NCI-H2029 (cell line): ENCODE measurements at regions not wholly inside any gene's neighbourhood (a gene's known extent, or its start where the extent isn't known, plus 50 kb on each side); places are given as distances from the start of the nearest gene placed in this dataset.
A peak's percentile ranks its signal among the peaks of the same experiment; 100 is the strongest.

ENCODE experiments used
- DNase-seq: peaks from one replicate; lab custom pipeline; 2025; lab: John Stamatoyannopoulos, UW

- no peak for DNase-seq
These were observed 785.5 kb upstream of the ARRDC4 start for GRCh38 chr15:97174886-97175540.

GRCh38 chr15:97177151-97177577, 783.3 kb upstream of the ARRDC4 start:
- DNase-seq: no peak

- no peak for DNase-seq
These were observed 777.9 kb upstream of the ARRDC4 start for GRCh38 chr15:97182581-97182980.

DNA sequence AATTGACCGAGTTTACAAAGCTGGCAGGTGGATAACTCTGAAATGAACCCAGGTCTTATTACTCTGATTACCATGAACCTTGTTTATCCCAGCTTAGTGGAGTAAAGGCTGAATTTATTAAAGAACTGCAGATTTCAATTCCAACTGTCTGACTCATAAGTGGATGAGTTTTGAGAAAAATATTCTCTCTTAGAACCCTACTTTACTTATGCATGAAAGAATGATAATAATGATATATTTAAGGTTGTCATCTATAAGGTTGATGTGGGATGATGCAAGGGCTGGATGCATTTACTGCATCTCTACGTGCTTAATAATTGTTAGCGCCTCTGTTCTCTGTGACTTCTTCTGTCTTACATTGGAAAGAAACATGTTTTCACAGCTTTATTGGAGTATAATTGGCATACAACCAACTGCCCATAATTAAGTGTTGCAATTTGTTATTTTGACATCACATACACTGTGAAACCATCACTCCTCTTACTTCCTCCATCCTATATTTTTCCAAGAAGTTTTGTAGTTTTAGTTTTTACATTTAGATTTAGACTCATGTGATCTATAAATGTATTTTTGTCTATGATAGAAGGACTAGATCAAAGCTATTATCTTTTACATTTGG, 771.2 kb upstream of the ARRDC4 start:
- no peak for DNase-seq

- no peak for DNase-seq
These were observed 765.8 kb upstream of the ARRDC4 start for GRCh38 chr15:97194750-97195149.

DNA sequence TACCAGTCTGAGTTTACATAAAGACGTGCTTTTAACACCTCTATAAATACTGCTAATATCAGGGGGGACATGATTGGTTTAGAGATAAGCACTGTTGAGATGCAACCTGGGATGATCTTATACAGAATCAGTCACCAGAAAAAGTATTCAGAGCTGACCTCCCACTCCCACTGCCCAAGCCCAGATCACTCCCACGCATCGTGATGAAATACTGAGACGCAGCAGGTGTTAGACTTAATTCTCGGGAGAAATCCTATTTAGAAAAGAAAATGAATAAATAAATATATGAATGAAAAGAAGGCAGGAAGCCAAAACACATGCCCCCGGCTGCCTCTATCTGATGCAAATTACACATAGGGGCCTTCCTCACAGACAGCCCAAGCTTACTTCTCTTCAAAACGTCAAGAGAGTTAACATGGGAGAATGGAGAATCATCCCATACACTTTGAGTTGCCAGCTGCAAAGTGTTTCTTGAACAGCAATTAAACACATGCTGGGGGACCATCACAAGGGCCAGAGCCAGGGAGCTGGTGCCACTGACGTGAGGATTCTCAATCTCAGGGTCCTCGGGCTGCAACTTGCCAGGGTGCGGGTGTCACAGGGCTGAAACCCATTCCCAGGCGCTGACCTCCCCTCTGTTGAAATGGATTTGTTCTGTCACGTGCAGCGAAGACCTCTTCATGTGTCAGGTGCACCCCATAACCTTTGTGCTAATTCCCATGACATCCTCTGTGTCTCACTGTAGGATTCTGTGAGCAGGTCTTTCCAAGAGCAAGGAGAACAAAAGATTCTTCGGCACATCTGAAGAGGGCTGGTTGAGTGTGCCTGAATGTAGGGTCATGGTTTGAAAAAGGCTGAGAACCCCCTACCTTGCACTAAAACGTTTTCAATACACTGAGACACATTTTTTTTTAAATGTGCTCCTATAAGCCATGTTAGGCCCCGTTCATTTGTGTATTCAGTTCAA, 764.2 kb upstream of the ARRDC4 start:
- no peak for DNase-seq

GRCh38 chr15:97199393-97200051, 761.0 kb upstream of the ARRDC4 start:
- DNase-seq: no peak

- no peak for DNase-seq
These were observed 760.3 kb upstream of the ARRDC4 start for GRCh38 chr15:97200161-97200560.

DNA sequence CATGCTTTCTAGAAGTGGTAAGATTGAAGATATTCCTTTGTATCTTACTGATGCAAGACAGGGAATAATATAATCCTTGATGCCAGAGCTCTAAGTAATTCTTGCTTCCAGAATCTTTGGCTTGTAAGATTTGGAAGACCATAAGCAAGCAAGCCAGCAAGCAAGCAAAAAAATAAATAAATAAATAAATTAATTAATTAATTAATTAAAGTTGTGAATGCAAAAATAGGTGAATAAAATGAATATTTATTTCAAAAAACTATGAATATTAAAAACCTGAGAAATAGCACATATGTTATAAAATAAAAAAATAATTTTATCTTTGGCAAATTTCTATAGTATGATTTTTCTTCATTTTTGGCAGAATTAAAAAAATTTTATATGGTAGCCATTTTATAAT, 750.2 kb upstream of the ARRDC4 start:
- DNase-seq: no peak

- no peak for DNase-seq
These were observed 744.9 kb upstream of the ARRDC4 start for GRCh38 chr15:97215629-97216028.

GRCh38 chr15:97224191-97224641, 736.3 kb upstream of the ARRDC4 start:
- DNase-seq: no peak

GRCh38 chr15:97234851-97235610, 725.5 kb upstream of the ARRDC4 start:
- peak; percentile 3 for DNase-seq

DNA sequence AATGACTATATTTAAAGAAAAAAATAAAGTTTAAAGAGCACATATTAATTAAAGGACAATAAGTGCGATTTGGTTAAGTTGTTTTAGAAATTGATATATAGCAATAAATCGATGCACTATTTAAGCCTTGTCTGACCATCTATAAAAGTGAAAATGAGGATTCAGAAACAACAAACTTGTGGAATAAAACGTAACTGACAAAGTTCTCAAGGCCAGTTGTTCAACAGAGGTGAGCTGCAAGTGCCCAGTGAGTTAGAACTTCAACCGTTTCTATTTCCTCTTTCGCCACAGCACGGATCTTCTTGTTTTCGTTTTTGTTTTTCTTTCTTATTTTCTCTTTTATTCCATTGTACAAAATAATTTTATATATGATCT, 724.9 kb upstream of the ARRDC4 start:
- no peak for DNase-seq

- DNase-seq: no peak
These were observed 724.4 kb upstream of the ARRDC4 start for GRCh38 chr15:97236140-97236539.

- DNase-seq: no peak
These were observed 723.3 kb upstream of the ARRDC4 start for GRCh38 chr15:97237160-97237559.

GRCh38 chr15:97248376-97248775, 712.1 kb upstream of the ARRDC4 start:
- no peak for DNase-seq

GRCh38 chr15:97259943-97260342, 700.6 kb upstream of the ARRDC4 start:
- DNase-seq: no peak

DNA sequence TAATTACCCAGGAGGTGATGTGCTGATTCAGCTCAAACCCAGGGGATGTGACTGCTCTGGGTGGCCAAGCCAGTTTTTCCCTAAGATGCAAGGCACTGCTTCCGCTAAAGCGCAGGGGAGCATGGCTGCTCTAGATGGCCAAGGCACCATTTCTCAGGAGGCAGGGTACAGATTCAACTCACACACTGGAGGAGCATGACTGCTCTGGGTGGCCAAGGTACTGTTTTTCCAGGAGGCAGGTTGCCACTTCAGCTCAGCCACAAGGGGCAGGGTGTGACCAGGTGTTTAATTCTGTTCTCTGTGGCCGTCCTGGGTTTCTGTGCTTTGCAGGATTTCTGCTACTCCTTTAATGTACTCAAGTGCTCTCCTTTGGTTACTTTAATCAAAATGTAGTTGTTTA, 659.3 kb upstream of the ARRDC4 start:
- DNase-seq: no peak

DNA sequence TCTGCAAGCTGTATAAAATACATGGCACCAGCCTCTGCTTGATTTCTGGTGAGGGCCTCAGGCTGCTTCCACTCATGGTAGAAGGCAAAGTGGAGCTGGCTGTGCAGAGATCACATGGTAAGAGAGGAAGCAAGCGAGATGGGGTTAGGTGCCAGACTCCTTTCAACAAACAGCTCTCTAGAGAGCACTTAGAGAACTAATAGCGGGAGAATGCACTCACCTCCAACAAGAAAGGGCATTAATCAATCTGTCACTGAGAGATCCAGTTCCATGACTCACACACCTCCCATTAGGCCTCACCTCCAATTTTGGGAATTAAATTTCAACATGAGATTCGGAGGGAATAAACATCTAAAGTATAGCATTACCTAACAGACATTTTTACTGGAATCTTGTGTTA, 644.1 kb upstream of the ARRDC4 start:
- no peak for DNase-seq

GRCh38 chr15:97317163-97317562, 643.3 kb upstream of the ARRDC4 start:
- no peak for DNase-seq

DNA sequence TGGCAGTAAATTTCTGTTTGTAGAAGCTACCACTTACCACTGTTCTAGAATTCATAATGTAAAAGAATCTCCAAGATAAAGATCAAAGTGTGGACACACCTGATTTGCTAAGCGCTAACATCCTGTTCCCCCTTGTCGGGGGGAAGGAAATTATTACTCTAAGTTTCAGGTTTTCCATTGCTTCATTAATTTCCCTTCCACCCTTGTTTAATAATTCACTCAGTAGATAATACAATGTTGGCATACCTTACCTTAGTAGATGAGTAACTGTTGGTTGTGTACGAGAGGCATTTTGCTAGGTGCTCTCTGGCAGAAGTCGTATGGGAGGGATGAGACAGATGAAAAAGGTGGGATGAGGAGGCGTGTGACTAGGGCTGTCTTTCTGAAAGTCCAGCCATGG, 641.2 kb upstream of the ARRDC4 start:
- DNase-seq: no peak

DNA sequence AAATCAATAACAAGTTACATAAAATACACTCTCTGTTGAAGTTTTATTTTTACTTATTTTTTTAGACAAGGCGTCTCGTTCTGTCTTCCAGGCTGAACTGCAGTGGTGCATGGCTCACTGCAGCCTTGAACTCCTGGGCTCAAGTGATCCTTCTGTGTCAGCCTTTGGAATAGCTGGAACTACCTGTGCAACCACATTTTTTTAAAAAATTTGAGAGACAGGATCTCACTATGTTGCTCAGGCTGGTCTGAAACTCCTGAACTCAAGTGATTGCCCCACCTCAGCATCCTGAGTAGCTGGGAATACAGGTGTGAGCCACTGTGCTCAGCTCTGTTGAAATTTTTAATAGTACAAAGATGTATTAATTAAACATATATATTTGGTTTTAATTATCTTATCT, 614.3 kb upstream of the ARRDC4 start:
- DNase-seq: no peak
